ENCODE measurements at regions not wholly inside any gene's neighbourhood (a gene's known extent, or its start where the extent isn't known, plus 50 kb on each side); places are given as distances from the start of the nearest gene placed in this dataset.

DNA sequence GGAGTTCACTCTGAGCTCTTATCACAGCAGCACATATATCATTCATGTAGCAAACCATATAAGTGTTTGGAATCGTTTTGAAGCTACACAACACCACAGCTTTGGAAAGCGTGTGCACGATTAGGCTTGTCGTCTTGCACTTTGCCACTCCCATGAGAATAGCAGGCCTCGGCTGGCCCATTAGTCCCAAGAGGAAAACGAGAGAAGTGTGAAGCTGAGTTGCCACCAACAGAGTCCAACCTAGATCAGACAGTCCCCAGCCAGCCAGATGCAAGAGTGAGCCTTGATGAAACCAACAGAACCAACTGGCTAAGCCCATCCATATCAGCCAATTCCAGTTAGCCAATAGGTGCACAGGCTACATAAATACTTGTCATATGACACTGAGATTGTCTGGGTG is 238.4 kb downstream of the C1orf94 start:
- no peak for DNase-seq

- DNase-seq, result no peak
Observed at GRCh38 chr1:34418166-34418565, 241.5 kb downstream of the C1orf94 start.

DNA sequence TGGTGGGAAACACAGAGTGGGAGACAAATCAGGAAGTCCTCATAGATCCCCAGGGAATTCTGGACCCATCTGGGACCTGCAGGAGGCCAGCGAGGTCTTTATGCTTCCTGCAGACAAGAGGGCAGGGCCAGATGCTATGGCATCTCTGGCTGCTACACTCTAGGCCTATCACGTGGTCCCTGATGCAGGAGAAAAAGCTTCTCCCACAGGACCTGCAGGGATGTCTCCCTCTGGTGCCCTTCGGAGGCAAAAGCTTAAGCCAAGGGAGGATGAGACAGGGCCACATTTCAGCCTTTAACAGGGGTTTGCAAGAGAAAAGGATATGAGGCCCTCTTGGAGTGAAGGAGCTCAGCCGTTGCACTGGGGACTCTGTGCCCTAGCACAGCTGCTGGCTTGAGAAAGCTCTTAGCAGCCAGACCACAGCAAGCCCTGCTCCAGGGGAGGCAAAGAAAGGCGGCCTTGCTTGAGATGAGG is 243.0 kb downstream of the C1orf94 start:
- no peak for DNase-seq

DNA sequence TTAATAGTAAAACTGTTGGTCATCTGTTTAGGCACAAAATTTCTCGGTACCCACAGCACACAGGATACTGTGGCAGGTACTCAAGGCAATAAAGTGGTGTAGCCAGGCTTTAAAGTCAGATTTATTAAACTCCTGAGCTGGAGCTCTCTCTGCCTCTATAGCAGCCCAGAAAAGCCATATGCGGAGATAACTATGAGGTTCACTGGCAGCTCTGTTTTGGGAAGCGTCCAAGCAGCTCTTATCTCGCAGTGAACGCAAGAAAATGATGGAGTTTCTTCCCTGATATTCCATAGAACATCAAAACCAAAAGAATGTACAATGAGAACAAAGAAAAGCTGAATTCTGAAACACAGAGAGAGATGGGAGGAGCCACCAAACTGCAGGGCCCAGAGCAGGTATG is 248.3 kb downstream of the C1orf94 start:
- no peak for DNase-seq

GRCh38 chr1:34425785-34426184 is 249.1 kb downstream of the C1orf94 start:
- no peak for DNase-seq

GRCh38 chr1:34426325-34426896 is 249.7 kb downstream of the C1orf94 start:
- no peak for DNase-seq

DNA sequence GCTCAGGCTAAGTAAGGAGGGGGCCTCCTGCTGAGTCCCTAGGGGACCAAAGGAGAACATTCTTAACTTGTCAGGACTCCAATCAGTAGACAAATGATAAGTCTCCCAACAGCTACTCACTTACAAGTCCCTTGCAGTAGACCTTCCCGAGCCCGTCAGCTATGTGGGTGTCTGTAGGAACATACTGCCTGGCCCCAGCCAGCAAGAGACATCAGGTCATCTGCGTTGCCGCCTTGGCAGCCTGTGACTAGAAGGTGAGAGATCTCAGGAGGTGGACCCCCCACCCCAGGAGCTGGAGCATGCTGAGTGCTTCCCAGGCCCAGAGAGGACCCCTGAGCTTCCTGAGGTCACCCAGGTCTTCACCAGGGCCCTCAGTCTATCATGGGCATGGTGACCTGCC is 250.5 kb downstream of the C1orf94 start:
- no peak for DNase-seq

DNA sequence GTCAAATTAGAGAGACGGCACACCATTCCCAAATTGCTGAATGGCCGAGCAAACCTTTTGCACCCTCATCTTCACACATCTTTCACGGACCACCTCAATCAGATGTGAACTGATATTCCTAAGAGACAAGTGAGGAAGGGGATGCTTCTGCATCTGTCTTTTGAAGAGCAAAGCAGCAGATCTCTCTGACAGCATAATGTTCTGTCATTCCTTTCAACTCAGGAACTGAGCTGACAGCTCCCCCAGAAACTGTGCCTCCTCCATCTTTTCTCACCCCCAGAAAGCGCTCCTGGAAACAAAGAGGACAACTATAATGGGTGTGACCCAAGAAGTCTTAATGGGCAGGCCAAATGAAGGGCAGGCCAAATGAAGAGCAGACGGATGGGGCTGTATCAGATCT is 256.4 kb downstream of the C1orf94 start:
- DNase-seq, result no peak

- DNase-seq, result no peak
Observed at GRCh38 chr1:34436836-34437235, 260.1 kb downstream of the C1orf94 start.

GRCh38 chr1:34441259-34442069 is 264.8 kb downstream of the C1orf94 start:
- DNase-seq, result no peak

GRCh38 chr1:34444516-34444915 is 267.8 kb downstream of the C1orf94 start:
- no peak for DNase-seq

GRCh38 chr1:34450325-34450724 is 273.6 kb downstream of the C1orf94 start:
- no peak for DNase-seq

DNA sequence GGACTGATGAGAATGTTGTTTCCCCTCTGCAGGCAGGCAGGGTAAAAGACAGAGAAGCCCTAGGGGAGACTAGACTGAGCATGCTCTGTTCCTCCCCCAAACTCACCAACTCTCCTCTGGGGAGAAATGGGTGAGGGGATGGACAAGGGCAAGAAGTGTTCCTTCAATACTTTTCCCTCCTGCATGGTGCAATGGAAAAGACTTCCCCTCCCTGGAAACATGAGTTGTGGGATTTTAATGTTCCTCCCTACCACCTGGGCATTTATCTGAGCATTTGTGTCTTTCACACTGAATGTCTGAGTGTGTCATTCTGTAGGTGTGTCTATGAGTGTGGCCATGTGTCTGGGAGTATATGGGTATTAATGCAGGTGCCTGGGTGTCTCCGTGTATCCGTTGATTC is 275.7 kb downstream of the C1orf94 start:
- DNase-seq, result no peak

DNA sequence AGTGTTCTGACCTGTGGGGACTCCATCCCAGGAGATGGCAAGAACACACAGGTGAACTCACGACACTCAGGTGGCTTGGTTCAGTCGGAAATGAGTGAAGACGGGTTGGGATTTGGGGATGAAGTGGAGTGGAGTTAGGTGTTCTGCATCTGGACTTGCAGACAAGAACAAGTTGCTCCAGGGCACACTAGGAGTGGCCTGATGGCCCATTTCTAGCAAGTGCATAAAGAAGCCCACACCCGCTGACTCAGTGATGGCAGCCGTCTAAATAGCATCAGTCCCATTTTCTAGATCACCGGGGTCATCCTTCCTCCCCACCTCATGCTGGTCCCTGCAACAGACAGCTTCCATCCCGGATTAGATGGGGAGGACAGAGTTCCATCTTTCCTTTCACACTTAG is 278.4 kb downstream of the C1orf94 start:
- no peak for DNase-seq

GRCh38 chr1:34460193-34460592 is 283.5 kb downstream of the C1orf94 start:
- DNase-seq, result peak in 1 of 2 experiments; percentile 13

- DNase-seq, result no peak
Observed at GRCh38 chr1:34470401-34470800, 284.4 kb upstream of the GJB5 start.

GRCh38 chr1:34474566-34474965 is 280.3 kb upstream of the GJB5 start:
- no peak for DNase-seq

DNA sequence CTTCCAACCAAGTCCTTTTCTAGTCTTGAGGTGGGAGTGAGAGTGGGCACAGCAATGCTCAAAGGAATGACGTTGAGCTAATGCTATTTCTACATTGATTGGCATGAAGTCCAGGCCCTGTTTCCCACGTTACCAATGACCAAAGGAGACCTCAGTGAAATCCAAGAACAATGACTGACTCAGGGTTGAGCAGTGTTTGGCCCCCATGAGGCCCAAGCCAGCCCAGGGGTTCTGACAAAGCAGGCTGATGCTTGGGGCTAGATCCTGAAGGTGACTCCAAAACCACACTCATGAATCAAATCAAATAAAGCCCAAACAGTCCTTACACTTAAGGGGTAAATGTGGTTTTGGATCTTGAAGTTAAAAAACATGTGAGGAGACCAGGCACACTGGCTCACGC is 278.5 kb upstream of the GJB5 start:
- DNase-seq, result no peak

DNA sequence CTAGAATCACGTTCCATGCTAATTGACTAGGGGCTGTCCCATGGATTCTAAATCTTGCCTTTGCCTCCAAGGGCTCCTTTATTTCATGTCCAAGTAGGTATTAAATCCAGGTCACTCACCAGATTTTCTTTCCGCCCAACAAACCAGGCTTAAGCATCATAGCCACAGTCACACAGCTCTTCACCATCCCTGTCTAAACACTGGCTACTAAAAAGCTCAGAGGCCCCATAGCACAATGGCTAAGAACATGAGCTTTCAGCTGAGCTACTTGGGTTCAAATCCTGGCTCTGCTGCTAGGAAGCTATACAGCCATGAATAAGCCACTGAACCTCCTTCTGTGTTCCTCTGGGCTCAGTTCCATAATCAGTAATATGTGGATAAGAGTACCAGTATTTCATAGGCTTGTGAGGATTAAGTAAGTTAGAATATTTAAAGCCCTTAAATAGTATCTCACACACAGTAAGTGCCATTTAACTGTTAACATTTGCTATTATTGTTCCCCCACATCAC is 277.2 kb upstream of the GJB5 start:
- DNase-seq, result no peak

GRCh38 chr1:34478515-34479076 is 276.3 kb upstream of the GJB5 start:
- no peak for DNase-seq

GRCh38 chr1:34479731-34480130 is 275.1 kb upstream of the GJB5 start:
- no peak for DNase-seq

GRCh38 chr1:34488080-34488708 is 266.7 kb upstream of the GJB5 start:
- no peak for DNase-seq

DNA sequence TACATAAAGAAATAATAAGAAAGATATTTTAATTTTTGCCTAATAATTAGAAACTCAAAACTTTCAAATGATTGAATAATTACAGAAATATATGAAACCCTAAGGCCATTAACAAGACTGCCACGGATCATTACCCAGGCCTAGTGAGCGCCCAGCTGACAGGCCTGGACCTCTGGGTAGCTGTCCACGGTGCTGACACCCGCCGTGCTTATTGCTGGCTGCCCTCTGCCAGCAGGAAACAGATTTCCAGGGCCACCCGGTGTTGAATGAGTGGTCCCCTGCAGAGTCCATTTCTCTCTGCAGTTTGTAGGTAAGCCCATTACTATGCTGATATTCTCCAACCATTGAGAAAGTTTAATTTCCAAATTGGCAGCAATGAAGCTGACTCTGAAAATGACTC is 254.4 kb upstream of the GJB5 start:
- no peak for DNase-seq

GRCh38 chr1:34511802-34512201 is 243.0 kb upstream of the GJB5 start:
- DNase-seq, result no peak

All from activated CD4-positive, alpha-beta T cell treated with anti-CD3 and anti-CD28 coated beads, Interleukin-2, amount 50 U/mL, for 4 hours (primary cell).